ENCODE measurements at regions not wholly inside any gene's neighbourhood (a gene's known extent, or its start where the extent isn't known, plus 50 kb on each side); places are given as distances from the start of the nearest gene placed in this dataset.

DNA sequence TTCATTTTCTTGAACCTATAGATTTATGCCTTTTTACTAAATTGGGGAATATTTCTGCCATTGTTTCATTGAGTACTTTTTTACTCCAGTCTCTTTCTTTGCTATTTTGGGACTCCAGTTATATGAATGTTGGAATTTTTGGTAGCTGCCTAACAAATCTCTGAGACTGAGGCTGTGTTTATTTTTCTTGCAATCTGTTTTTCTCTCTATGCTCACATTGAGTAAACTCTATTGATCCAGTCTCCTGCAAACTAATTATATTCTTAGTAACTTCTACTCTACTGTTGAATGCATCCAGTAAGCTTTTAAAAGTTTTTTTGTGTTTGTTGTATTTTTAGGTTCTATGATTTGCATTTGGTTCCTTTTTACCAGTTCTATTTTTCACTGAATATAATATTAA lies 903.4 kb upstream of the GJE1 start:
- no TSS peak for BruUV-seq (replicated peaks)
- TF ChIP-seq, protein P1, sequence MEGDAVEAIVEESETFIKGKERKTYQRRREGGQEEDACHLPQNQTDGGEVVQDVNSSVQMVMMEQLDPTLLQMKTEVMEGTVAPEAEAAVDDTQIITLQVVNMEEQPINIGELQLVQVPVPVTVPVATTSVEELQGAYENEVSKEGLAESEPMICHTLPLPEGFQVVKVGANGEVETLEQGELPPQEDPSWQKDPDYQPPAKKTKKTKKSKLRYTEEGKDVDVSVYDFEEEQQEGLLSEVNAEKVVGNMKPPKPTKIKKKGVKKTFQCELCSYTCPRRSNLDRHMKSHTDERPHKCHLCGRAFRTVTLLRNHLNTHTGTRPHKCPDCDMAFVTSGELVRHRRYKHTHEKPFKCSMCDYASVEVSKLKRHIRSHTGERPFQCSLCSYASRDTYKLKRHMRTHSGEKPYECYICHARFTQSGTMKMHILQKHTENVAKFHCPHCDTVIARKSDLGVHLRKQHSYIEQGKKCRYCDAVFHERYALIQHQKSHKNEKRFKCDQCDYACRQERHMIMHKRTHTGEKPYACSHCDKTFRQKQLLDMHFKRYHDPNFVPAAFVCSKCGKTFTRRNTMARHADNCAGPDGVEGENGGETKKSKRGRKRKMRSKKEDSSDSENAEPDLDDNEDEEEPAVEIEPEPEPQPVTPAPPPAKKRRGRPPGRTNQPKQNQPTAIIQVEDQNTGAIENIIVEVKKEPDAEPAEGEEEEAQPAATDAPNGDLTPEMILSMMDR (IDR thresholded peaks at IDR 0.05; ENCODE audit: insufficient read depth in 1 of 2, low read depth in 1 of 2, low read length in 1 of 2, severe bottlenecking in 1 of 2, unreplicated experiment in 1 of 2): no peak
- CTCF ChIA-PET: no interaction called here

GRCh38 chr6:141218583-141218982 lies 914.1 kb upstream of the GJE1 start:
- TF ChIP-seq, protein P1 (IDR thresholded peaks at IDR 0.05; ENCODE audit: insufficient read depth in 1 of 2, low read depth in 1 of 2, low read length in 1 of 2, severe bottlenecking in 1 of 2, unreplicated experiment in 1 of 2): no peak
- H3K9me3 ChIP-seq: no peaks in the 10 kb centered on the region
- Mint-ChIP-seq H3K4me1 (ENCODE audit: low read depth, unreplicated experiment) (no peaks in the 10 kb centered on the region), H3K36me3 (ENCODE audit: insufficient read depth, unreplicated experiment) (no peaks in the 10 kb centered on the region), H3K27ac (ENCODE audit: unreplicated experiment) (no peak overlapping the region), H3K9me3 (ENCODE audit: unreplicated experiment) (no peaks in the 10 kb centered on the region), H3K4me3 (ENCODE audit: unreplicated experiment) (no peak overlapping the region), H3K27me3 (ENCODE audit: insufficient read depth, unreplicated experiment) (no peaks in the 10 kb centered on the region)
- CTCF ChIA-PET: no interaction called here
- H3K36me3 ChIP-seq (ENCODE audit: control insufficient read depth, insufficient read depth, low read length): no peaks in the 10 kb centered on the region
- POLR2A ChIA-PET: no interaction called here
- H3K4me3 ChIP-seq (ENCODE audit: low read depth, low read length): no peak overlapping the region
- intact Hi-C loops (cut with micrococcal nuclease; ENCODE audit: unreplicated experiment): no loop called here
- H3K27me3 ChIP-seq (replicated peaks; ENCODE audit: control insufficient read depth, insufficient read depth, low read length): no peaks in the 10 kb centered on the region
- DNase-seq: no peak
- no peaks in the 10 kb centered on the region for H3K4me1 ChIP-seq
- BruUV-seq (replicated peaks): no TSS peak

More for the DNA sequence above, 903.4 kb upstream of the GJE1 start:
- Histone ChIP-seq H3K4me3 (ENCODE audit: low read depth, low read length) (no peak overlapping the region), H3K36me3 (ENCODE audit: control insufficient read depth, insufficient read depth, low read length) (no peaks in the 10 kb centered on the region), H3K9me3 (no peaks in the 10 kb centered on the region), H3K27me3 (replicated peaks; ENCODE audit: control insufficient read depth, insufficient read depth, low read length) (no peaks in the 10 kb centered on the region), H3K4me1 (no peaks in the 10 kb centered on the region)
- H3K4me3 Mint-ChIP-seq (ENCODE audit: unreplicated experiment): no peak overlapping the region
- intact Hi-C loops (cut with micrococcal nuclease; ENCODE audit: unreplicated experiment): no loop called here
- H3K36me3 Mint-ChIP-seq (ENCODE audit: insufficient read depth, unreplicated experiment): no peaks in the 10 kb centered on the region
- H3K9me3 Mint-ChIP-seq (ENCODE audit: unreplicated experiment): no peaks in the 10 kb centered on the region
- POLR2A ChIA-PET: no interaction called here
- no peak for DNase-seq
- H3K27me3 Mint-ChIP-seq (ENCODE audit: insufficient read depth, unreplicated experiment): no peaks in the 10 kb centered on the region
- no peaks in the 10 kb centered on the region for H3K4me1 Mint-ChIP-seq (ENCODE audit: low read depth, unreplicated experiment)
- H3K27ac Mint-ChIP-seq (ENCODE audit: unreplicated experiment): no peak overlapping the region

DNA sequence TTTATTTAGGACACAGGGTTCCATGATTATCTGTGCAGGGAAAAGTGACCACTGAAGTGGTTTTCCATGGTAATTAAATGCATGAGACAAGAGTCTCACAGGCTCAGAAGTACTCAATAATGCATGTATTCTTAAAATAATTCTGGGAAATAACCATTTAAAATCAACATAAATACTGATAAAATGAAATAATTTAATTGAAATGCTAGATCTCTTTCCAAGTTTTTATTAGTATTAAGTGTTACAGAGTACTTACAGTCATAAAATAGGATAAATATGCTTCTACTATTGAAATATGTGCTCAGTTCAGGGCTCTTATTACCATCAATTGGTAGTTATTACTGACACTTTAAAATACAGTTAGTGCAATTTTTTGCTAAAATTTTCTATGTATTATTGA lies 916.0 kb upstream of the GJE1 start:
- Histone ChIP-seq H3K4me3 (ENCODE audit: low read depth, low read length) (no peak overlapping the region), H3K36me3 (ENCODE audit: control insufficient read depth, insufficient read depth, low read length) (no peaks in the 10 kb centered on the region), H3K4me1 (no peaks in the 10 kb centered on the region), H3K27me3 (replicated peaks; ENCODE audit: control insufficient read depth, insufficient read depth, low read length) (no peaks in the 10 kb centered on the region), H3K9me3 (no peaks in the 10 kb centered on the region)
- H3K27ac Mint-ChIP-seq (ENCODE audit: unreplicated experiment): no peak overlapping the region
- intact Hi-C loops (cut with micrococcal nuclease; ENCODE audit: unreplicated experiment): no loop called here
- POLR2A ChIA-PET: no interaction called here
- no peaks in the 10 kb centered on the region for H3K36me3 Mint-ChIP-seq (ENCODE audit: insufficient read depth, unreplicated experiment)
- DNase-seq: no peak
- H3K9me3 Mint-ChIP-seq (ENCODE audit: unreplicated experiment): no peaks in the 10 kb centered on the region
- TF ChIP-seq, protein P1 (IDR thresholded peaks at IDR 0.05; ENCODE audit: insufficient read depth in 1 of 2, low read depth in 1 of 2, low read length in 1 of 2, severe bottlenecking in 1 of 2, unreplicated experiment in 1 of 2): no peak
- CTCF ChIA-PET: no interaction called here
- H3K4me1 Mint-ChIP-seq (ENCODE audit: low read depth, unreplicated experiment): no peaks in the 10 kb centered on the region
- H3K4me3 Mint-ChIP-seq (ENCODE audit: unreplicated experiment): no peak overlapping the region
- BruUV-seq (replicated peaks): no TSS peak
- H3K27me3 Mint-ChIP-seq (ENCODE audit: insufficient read depth, unreplicated experiment): no peaks in the 10 kb centered on the region
